Activated gamma-delta T cell treated with Interleukin-2 at 50 U/mL for 16 hours (primary cell): ENCODE measurements at regions not wholly inside any gene's neighbourhood (a gene's known extent, or its start where the extent isn't known, plus 50 kb on each side); places are given as distances from the start of the nearest gene placed in this dataset.

Experiments used
- DNase-seq: peaks from one replicate; pipeline ENCODE4 v3.0.0-alpha.2; 2020

DNA sequence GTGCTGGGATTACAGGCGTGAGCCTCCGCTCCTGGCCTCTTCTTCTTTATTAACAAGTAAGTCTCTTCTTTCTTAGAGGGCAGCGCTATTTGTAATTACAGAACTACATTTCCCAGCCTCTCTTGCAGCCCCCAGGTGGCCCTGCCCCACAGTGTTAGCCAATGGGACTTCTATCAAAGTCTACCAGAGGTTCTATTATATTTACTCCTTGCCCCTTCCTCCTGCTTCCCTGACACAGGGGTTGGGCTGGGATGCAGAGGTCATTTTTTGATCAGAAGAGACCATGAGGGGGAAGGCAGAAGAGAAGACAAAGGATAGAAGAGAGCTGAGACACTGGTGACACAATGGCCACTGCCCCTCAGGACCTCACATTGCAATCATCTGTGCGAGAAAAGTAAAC, 224.2 kb downstream of the SYK start:
- DNase-seq, result no peak

GRCh38 chr9:91026266-91026665, 224.6 kb downstream of the SYK start:
- DNase-seq, result no peak

DNA sequence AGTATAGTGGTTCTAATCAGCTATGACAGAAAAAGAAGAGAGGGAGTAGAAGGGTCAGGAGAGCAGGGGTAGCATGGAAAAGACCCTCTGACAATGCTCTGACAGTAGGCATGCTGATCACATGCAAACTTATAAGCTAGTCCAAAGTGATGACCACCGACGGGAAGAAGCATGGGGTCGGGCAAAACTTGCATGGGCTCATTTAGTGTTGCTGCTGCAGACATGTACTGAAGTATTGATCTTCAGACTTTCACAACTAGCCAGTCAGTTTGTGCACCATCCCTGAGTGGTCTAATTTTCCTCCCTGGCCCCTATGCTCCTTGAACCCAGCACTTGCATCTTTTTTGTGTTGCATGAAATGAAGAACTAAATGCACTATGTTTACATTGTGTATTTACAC, 225.4 kb downstream of the SYK start:
- no peak for DNase-seq

- no peak for DNase-seq
These were observed 226.7 kb downstream of the SYK start for GRCh38 chr9:91028166-91028827.

DNA sequence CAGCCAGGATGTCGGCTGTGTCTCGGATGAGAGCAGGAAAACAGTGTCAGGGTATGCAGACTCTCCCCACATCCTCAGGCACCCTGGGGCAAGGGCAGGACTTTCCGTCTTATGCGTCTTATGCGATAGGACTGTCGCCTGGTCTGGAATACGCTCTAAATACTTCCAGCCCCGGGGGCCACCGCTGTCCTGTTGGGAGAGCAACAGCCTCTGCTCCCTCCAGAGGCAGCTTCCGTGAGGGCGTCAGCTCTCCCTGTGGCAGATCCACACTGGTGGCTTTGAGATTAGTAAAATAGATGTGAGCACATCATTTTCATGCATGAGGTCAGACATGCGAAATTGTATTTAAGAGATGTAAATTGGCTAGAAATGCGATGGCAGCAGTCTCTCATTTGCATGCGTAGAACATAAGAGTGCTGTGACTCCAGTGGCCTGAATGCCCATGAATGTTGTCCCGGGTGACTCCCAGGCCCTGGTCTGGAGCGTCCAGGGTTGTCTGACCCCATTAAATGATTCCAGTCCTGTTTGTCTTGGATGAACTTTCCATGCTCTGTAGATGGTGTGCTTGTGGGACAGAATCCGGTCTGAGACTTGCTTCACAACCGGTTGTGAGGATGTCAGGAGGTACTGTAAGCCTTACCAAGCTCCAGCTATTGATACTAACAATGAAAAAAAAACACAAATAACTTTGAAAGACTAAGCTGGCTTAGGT, 228.2 kb downstream of the SYK start:
- no peak for DNase-seq

DNA sequence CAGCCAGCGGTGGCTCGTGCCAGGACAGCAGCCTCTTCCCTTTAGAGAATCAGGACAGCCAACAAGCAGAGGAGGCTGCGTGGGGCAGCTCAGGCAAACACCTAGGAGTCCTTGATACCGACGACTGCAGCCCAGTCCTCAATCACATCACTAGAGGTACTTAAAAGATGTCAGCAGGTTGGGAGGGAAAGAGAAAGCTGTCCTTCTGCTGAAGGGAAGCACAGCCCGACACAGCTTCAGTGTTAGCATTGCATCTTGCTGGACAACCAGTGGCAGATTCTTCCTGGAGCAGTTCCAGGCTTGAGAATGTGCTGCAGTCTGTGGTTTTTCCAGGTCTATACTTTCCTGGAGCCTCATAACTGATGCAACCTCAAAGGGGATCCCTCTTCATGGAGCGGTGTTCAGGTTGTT, 230.5 kb downstream of the SYK start:
- DNase-seq, result no peak

GRCh38 chr9:91033270-91033669, 231.7 kb downstream of the SYK start:
- no peak for DNase-seq

GRCh38 chr9:91033797-91034196, 232.2 kb downstream of the SYK start:
- peak; percentile 39 for DNase-seq

- no peak for DNase-seq
These were observed 232.9 kb downstream of the SYK start for GRCh38 chr9:91034521-91034920.

DNA sequence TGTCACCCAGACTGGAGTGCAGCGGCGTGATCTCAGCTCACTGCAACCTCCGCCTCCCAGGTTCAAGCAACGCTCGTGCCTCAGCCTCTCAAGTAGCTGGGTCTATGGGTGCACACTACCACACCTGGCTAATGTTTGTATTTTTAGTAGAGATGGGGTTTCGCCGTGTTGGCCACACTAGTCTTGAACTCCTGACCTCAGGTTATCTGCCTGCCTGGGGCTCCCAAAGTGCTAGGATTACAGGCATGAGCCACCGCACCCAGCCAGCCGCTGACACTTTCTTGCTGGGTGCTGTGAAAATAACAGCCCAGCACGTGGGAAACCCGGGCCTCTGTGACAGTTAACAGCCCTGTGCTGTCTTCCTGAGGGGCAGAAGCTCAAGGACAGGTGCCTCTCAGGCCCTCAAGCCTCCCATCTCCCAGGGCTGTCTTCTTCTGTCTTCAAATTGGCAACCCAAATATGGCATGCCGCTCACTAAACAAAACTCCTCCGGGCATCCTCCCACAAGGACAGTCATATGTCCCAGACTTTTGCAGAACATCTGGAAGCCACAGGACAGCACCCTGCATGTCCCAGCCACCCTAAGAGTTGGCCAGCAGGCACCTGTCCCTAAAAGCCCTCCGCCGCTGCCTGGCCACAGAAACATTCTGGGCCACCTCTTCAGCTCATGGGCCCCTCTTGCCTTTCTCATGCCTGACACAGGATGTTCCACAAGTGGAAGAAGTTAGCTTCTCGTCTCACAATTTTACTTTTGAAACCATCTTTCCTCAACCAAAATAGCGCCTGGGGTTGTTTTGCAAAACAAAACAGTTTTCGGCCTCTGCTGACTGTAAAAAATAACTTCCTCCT, 233.6 kb downstream of the SYK start:
- no peak for DNase-seq

DNA sequence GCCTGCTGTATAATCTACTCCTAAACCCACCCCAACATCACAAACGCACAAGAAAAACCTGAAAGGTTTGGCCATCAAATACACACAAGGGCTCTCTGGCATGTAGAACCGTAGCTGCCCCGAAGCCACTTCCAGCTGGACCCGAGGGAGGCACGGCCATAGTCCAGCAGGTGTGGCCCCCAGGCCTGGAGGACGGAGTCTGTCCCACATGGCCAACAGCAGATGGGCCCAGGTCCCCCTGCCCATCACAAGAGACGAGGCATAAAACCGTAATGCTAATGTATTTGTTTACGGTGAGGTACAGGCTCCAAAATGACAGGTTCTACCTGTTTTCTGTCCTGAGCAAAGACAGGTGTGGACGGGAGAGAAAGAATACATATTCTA, 234.2 kb downstream of the SYK start:
- no peak for DNase-seq

DNA sequence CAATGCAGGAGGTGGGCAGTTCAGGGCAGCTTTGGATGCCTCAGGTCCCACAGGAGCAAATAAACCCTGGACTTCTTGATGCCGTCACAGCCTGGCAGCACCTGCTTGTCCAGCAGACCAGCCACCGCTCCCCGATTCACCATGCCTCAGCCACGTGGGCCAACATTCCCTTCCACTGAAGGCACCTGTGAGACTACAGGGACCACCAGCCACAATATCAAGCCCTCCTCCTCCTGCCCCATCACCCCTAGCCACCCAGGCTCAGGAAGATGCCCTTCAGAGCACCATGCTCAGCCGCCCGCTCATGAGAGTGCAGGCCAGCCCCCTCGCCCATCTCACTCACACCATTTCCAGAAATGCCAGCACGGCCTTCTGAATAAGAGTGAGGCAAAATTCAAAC, 234.7 kb downstream of the SYK start:
- no peak for DNase-seq

DNA sequence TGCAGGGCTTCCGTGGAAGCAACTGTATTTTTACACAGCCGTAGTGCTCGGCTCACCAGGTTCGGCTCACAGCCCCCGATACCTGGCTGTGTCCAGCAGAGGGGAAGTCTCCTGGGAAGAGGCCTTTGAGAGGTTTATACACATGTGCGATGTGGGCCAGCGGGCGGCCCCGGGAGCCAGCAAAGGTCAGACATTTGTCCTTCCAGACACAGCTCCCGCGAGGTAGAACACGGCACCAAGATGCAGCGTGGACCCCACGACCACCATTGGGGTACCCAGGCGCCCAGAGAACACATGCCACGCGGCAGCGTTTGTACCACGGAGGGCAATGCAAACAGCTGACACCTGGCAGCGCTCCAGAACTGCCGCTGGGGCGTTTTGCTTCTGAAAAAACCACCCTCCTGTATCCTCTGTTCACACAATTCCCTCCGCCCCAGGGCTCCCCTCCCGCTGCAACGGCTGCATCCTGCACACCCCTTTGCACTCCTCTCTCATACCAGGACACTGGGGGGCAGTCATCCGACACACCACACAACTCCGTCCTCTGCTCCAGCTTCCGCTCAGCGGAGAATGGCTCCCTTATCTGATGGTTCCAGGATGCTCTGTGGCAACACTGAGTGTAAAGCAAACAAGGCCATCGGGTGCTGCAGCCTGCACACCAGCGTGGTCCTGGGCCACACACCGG, 235.3 kb downstream of the SYK start:
- peak; percentile 66 for DNase-seq

GRCh38 chr9:91037511-91038482, 236.2 kb downstream of the SYK start:
- no peak for DNase-seq

- DNase-seq, result no peak
These were observed 237.0 kb downstream of the SYK start for GRCh38 chr9:91038483-91039124.

DNA sequence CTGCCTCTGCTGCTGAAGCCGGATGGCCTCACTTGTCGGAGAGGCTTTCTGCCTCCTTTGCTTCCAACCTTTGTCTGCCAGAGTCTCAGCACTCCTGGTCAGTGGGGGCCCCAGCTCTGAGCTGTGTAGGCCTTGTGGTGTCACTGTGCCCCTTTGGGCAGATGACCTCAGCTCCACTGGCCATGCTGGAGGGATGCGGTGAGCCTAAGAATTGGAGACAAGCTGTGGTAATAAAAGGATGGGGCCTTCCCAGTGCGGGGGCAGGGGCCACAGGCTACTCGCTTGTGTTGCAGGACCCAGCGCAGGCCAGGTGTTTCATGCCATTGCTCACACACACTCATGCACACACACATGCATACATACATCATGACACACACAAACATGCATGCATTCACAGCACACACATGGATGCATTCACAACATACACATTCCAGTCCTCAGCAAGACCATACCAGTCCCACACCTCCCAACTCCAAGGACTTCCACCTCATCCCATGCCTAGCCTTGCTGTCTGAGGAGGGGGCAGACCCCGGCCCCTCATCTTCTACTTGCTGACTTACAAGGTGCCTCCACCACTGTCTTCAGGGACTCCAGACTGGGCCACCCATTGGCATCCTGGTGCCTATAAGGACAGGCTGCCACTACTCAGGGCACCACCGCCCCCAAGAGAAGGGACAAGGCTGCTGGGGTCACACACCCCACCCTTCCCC, 237.7 kb downstream of the SYK start:
- no peak for DNase-seq

GRCh38 chr9:91039835-91040140, 238.2 kb downstream of the SYK start:
- DNase-seq, result no peak

DNA sequence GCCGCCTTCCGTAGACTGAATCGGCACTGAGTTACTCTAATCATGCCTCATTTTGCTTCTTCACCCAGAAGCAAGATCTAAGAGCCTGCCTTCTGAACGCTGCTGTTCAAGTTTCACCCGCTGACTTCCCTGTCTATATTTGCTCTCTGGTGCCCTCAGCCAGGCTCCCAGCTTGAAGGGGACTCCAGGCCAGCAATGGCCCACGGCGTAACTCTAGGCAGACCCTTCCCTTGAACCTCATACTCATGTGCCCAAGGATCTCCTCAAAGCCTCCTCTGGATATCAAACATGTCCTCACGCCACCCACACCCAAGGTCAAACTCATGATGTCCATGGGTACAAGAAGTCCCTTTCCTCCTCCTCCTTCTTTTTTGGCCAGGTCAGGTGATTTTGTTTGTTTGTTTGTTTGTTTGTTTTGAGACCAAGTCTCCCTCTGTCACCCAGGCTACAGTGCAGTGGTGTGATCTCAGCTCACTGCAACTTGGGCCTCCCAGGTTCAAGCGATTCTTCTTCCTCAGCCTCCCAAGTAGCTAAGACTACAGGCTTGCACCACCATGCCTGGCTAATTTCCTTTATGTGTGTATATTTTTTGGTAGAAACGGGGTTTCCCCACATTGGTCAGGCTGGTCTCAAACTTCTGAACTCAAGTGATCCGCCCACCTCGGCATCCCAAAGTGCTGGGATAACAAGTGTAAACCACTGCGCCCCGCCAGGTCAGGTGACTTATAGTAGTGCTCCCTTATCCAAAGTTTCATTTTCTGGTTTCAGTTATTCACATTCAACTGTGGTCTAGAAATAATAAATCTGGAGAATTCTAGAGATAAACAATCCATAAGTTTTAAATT, 239.0 kb downstream of the SYK start:
- DNase-seq, result no peak

DNA sequence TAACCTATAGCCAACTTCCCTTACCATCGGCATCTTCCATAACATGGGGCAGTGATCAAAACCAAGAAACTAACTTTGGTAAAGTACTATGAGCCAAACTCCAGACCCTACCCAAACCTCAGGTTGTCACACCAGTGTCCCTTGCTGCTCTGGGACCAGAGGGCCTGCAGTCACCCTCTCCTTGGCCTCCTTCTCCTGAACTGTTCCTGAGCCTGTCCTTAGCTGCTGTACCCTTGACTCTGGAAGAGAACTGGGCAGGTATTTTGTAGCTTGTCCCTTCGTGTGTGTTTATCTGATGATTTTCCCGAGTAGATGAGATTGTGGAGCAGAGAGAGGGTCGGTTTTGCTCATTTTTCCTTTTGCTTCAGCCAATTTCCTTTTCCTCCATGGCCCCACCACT, 240.4 kb downstream of the SYK start:
- no peak for DNase-seq

DNA sequence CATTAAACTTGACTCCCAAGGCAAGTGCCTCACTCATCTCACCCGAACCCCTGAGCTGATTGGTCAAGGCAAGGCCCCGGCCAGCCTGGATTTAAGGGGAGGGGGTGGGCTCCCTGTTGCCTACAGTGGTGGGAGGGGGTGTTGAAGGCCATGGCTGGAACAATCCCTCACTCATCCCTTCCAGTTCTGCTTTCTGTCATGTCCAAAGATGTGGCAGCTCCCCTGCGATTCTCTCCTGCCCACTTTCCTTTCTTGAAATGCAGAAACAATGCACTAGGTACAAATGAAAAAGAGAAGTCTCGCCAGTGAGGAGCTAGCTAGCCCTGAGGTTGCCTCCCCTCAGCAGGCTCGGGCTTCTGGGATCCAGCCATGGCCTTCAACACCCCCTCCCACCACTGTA, 240.9 kb downstream of the SYK start:
- DNase-seq, result no peak
